H9 (cell line): ENCODE measurements at regions not wholly inside any gene's neighbourhood (a gene's known extent, or its start where the extent isn't known, plus 50 kb on each side); places are given as distances from the start of the nearest gene placed in this dataset.

ENCODE experiments used
- DNase-seq: peaks from one replicate; pipeline ENCODE4 v3.0.0-alpha.2; 2017
- H2AFZ ChIP-seq: one replicate; pipeline ENCODE4 v1.6.1; 2013; ENCODE audit warnings: mild to moderate bottlenecking, low read length, control low read depth, moderate library complexity
- H2AK5ac ChIP-seq: 2 replicates; pipeline ENCODE4 v1.6.1; 2013; ENCODE audit warnings: low read length, control low read depth, mixed read lengths; ENCODE audit not compliant: insufficient read length
- H2BK120ac ChIP-seq: one replicate; pipeline ENCODE4 v1.6.1; 2013; ENCODE audit warnings: low read depth, mild to moderate bottlenecking, low read length, control low read depth, inconsistent platforms; ENCODE audit not compliant: poor library complexity, severe bottlenecking
- H2BK12ac ChIP-seq: 2 replicates; pipeline ENCODE4 v1.6.1; 2013; ENCODE audit warnings: low read length, control low read depth, mixed read lengths, low read depth; ENCODE audit not compliant: insufficient read length
- H2BK15ac ChIP-seq: 2 replicates; pipeline ENCODE4 v1.6.1; 2013; ENCODE audit warnings: low read depth, low read length, control low read depth
- H2BK20ac ChIP-seq: one replicate; pipeline ENCODE4 v1.6.1; 2013; ENCODE audit warnings: low read depth, mild to moderate bottlenecking, low read length, control low read depth, inconsistent platforms; ENCODE audit not compliant: poor library complexity, severe bottlenecking
- H2BK5ac ChIP-seq: 2 replicates; pipeline ENCODE4 v1.6.1; 2013; ENCODE audit warnings: low read length, control low read depth, mixed read lengths; ENCODE audit not compliant: insufficient read length
- H3K14ac ChIP-seq: 2 replicates; pipeline ENCODE4 v1.6.1; 2013; ENCODE audit warnings: low read length, control low read depth; ENCODE audit not compliant: insufficient read depth
- H3K18ac ChIP-seq: 2 replicates; pipeline ENCODE4 v1.6.1; 2013; ENCODE audit warnings: low read depth, mild to moderate bottlenecking, mixed read lengths, low read length, control low read depth; ENCODE audit not compliant: insufficient read length
- H3K23ac ChIP-seq: 2 replicates; pipeline ENCODE4 v1.6.1; 2013; ENCODE audit warnings: low read length, control low read depth, mixed read lengths, low read depth; ENCODE audit not compliant: insufficient read length
- H3K23me2 ChIP-seq: 2 replicates; pipeline ENCODE4 v1.6.1; 2013; ENCODE audit warnings: low read depth, mild to moderate bottlenecking, mixed read lengths, low read length, control low read depth; ENCODE audit not compliant: insufficient read length, poor library complexity, severe bottlenecking
- H3K27ac ChIP-seq: 2 replicates; pipeline ENCODE4 v1.5.1; 2013; ENCODE audit warnings: low read length, control low read depth, mixed read lengths, low read depth; ENCODE audit not compliant: insufficient read length
- H3K27me3 ChIP-seq: 2 replicates; pipeline ENCODE4 v1.6.1; 2013; ENCODE audit warnings: low read length, control low read depth, inconsistent platforms; ENCODE audit not compliant: insufficient read depth
- H3K4ac ChIP-seq: 2 replicates; pipeline ENCODE4 v1.6.1; 2013; ENCODE audit warnings: low read depth, mild to moderate bottlenecking, control low read depth, inconsistent platforms, low read length, moderate library complexity
- H3K4me1 ChIP-seq: 2 replicates; pipeline ENCODE4 v1.6.1; 2013; ENCODE audit warnings: low read length, control low read depth, inconsistent platforms; ENCODE audit not compliant: insufficient read depth
- H3K4me2 ChIP-seq: 2 replicates; pipeline ENCODE4 v1.6.1; 2013; ENCODE audit warnings: low read length, control low read depth, mixed read lengths; ENCODE audit not compliant: insufficient read length, insufficient read depth
- H3K56ac ChIP-seq: 2 replicates; pipeline ENCODE4 v1.6.1; 2013; ENCODE audit warnings: low read depth, mild to moderate bottlenecking, mixed read lengths, low read length, control low read depth; ENCODE audit not compliant: insufficient read length
- H3K79me1 ChIP-seq: 2 replicates; pipeline ENCODE4 v1.6.1; 2013; ENCODE audit warnings: low read depth, mild to moderate bottlenecking, moderate library complexity, low read length, control low read depth, inconsistent platforms; ENCODE audit not compliant: insufficient read depth, poor library complexity, severe bottlenecking
- H3K79me2 ChIP-seq: 2 replicates; pipeline ENCODE4 v1.6.1; 2013; ENCODE audit warnings: low read length, control low read depth, inconsistent platforms; ENCODE audit not compliant: insufficient read depth
- H3K9ac ChIP-seq: 2 replicates; pipeline ENCODE4 v1.6.1; 2013; ENCODE audit warnings: low read length, control low read depth, mixed read lengths; ENCODE audit not compliant: insufficient read length; ENCODE audit errors: extremely low read depth
- H3K9me3 ChIP-seq: one replicate; pipeline ENCODE4 v1.6.1; 2013; ENCODE audit warnings: low read depth, low read length, inconsistent platforms; ENCODE audit not compliant: control insufficient read depth
- H3T11ph ChIP-seq: one replicate; pipeline ENCODE4 v1.6.1; 2013; ENCODE audit warnings: mild to moderate bottlenecking, low read length, control low read depth, inconsistent platforms
- H4K20me1 ChIP-seq: one replicate; pipeline ENCODE4 v1.6.1; 2013; ENCODE audit not compliant: control insufficient read depth, insufficient read length, insufficient read depth
- H4K5ac ChIP-seq: 2 replicates; pipeline ENCODE4 v1.6.1; 2013; ENCODE audit warnings: low read depth, mild to moderate bottlenecking, mixed read lengths, low read length, control low read depth; ENCODE audit not compliant: insufficient read length
- H4K8ac ChIP-seq: replicated peaks from 2 replicates; pipeline ENCODE4 v1.6.1; 2013; ENCODE audit warnings: low read length, control low read depth, mixed read lengths, low read depth; ENCODE audit not compliant: insufficient read length
- H4K91ac ChIP-seq: 2 replicates; pipeline ENCODE4 v1.6.1; 2013; ENCODE audit warnings: low read depth, mild to moderate bottlenecking, moderate library complexity, mixed read lengths, low read length, control low read depth; ENCODE audit not compliant: insufficient read length
- H3K27ac Mint-ChIP-seq, 3 experiments: 2 replicates in 2 of 3; 3 replicates in 1 of 3; pipeline ENCODE4 v1.8.0; 2020 to 2021; ENCODE audit warnings: mixed read lengths in 3 of 3, mild to moderate bottlenecking in 1 of 3, moderate library complexity in 1 of 3
- H3K27me3 Mint-ChIP-seq: 2 replicates; pipeline ENCODE4 v1.8.0; 2021; ENCODE audit warnings: low read depth, mild to moderate bottlenecking, moderate library complexity, mixed read lengths
- H3K36me3 Mint-ChIP-seq, 3 experiments: 2 replicates in 2 of 3; 3 replicates in 1 of 3; pipeline ENCODE4 v1.8.0; 2020 to 2021; ENCODE audit warnings: low read depth in 3 of 3, mixed read lengths in 3 of 3; ENCODE audit not compliant: insufficient read depth in 1 of 3
- H3K4me1 Mint-ChIP-seq, 2 experiments: 2 replicates each; pipeline ENCODE4 v1.8.0; 2020; ENCODE audit warnings: mixed read lengths in 2 of 2
- H3K4me3 Mint-ChIP-seq, 2 experiments: 2 replicates in 1 of 2; 3 replicates in 1 of 2; pipeline ENCODE4 v1.8.0; 2020 to 2021; ENCODE audit warnings: mild to moderate bottlenecking in 2 of 2, mixed read lengths in 2 of 2, moderate library complexity in 1 of 2
- H3K9me3 Mint-ChIP-seq, 2 experiments: 2 replicates in 1 of 2; 3 replicates in 1 of 2; pipeline ENCODE4 v1.8.0; 2020; ENCODE audit warnings: mild to moderate bottlenecking in 2 of 2, mixed read lengths in 2 of 2, moderate library complexity in 1 of 2
- WGBS: extraction: QIAGEN DNeasy Blood & Tissue Kit; methylation state at CpG from one replicate; pipeline ENCODE4 v1.1.7; 2013; ENCODE audit warnings: missing lambda C conversion rate, low lambda C conversion rate, mixed read lengths; ENCODE audit not compliant: insufficient read length; ENCODE audit errors: extremely low coverage; 5-methylcytosine and 5-hydroxymethylcytosine counted together
- TF ChIP-seq, protein P1 (sequence below): fragments of 200-600 bp; sonication (generic); conservative IDR thresholded peaks from 3 replicates; pipeline ENCODE4 v1.8.0; 2021; ENCODE audit warnings: antibody characterized with exemption, mild to moderate bottlenecking

DNA sequence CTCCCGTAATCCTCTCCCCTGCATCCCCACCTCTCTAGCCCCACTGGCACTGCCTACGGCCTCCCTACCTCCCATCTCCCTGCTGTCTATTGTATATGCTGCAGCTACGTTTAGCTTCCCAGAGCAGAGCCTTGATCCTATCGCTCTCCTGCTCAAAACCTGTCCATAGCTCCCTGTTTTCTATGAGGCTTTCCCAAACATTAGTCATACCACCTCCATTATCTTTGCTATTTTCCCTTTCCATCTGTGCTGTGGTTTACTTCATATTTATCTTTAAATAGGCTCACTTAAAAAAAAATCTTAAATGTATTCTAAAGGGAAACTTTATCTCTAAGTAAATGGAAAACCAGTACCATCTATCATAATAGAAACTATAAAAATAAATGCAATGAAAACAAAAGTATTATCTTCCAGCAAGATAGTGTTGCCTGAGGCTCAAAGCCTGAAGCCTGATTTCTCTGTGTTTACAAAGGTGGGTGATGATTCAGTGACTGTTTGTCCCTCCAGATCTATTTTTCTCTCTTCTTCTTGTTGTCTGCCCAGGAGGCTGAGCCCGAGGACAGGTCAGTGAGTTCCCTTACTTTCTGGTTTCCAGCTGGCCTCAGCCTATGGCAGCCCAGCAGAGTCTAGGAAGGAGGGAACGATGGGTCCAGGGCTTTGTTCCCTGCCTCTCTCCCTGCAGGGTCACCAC, 397.1 kb upstream of the CFAP20DC start:
- H3K56ac ChIP-seq, result no peak overlapping the region
- Mint-ChIP-seq H3K4me3 (no peak overlapping the region), H3K36me3 (no peaks in the 10 kb centered on the region), H3K27me3 (peaks cover 92% of the 10 kb centered on the region), H3K9me3 (no peaks in the 10 kb centered on the region), H3K4me1 (peaks cover 0 to 3% of the 10 kb centered on the region in 2 experiments; a peak in 1 of 4 replicates), H3K27ac (no peak overlapping the region)
- no peaks in the 10 kb centered on the region for H3K23me2 ChIP-seq
- no peak overlapping the region for H2AK5ac ChIP-seq
- H3K27me3 ChIP-seq, result peaks cover 21% of the 10 kb centered on the region
- no peak for DNase-seq
- H3T11ph ChIP-seq, result no peak overlapping the region
- no peak overlapping the region for H4K5ac ChIP-seq
- H3K27ac ChIP-seq, result no peak overlapping the region
- H2BK120ac ChIP-seq, result no peak overlapping the region
- no peak overlapping the region for H3K14ac ChIP-seq
- H3K4me1 ChIP-seq, result no peaks in the 10 kb centered on the region
- H2AFZ ChIP-seq, result no peak overlapping the region
- WGBS, result no CpG with 5 or more reads among the region's 6 CpGs
- TF ChIP-seq, protein P1, sequence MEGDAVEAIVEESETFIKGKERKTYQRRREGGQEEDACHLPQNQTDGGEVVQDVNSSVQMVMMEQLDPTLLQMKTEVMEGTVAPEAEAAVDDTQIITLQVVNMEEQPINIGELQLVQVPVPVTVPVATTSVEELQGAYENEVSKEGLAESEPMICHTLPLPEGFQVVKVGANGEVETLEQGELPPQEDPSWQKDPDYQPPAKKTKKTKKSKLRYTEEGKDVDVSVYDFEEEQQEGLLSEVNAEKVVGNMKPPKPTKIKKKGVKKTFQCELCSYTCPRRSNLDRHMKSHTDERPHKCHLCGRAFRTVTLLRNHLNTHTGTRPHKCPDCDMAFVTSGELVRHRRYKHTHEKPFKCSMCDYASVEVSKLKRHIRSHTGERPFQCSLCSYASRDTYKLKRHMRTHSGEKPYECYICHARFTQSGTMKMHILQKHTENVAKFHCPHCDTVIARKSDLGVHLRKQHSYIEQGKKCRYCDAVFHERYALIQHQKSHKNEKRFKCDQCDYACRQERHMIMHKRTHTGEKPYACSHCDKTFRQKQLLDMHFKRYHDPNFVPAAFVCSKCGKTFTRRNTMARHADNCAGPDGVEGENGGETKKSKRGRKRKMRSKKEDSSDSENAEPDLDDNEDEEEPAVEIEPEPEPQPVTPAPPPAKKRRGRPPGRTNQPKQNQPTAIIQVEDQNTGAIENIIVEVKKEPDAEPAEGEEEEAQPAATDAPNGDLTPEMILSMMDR, result no peak
- H2BK12ac ChIP-seq, result no peak overlapping the region
- H3K79me2 ChIP-seq, result no peaks in the 10 kb centered on the region
- no peak overlapping the region for H3K4me2 ChIP-seq
- H3K9ac ChIP-seq, result no peak overlapping the region
- no peak overlapping the region for H4K8ac ChIP-seq
- no peak overlapping the region for H3K23ac ChIP-seq
- H2BK20ac ChIP-seq, result no peak overlapping the region
- H3K4ac ChIP-seq, result no peak overlapping the region
- H2BK15ac ChIP-seq, result no peak overlapping the region
- H3K9me3 ChIP-seq, result no peaks in the 10 kb centered on the region
- H4K20me1 ChIP-seq, result no peaks in the 10 kb centered on the region
- no peak overlapping the region for H3K18ac ChIP-seq
- H2BK5ac ChIP-seq, result no peak overlapping the region
- H4K91ac ChIP-seq, result no peak overlapping the region
- no peaks in the 10 kb centered on the region for H3K79me1 ChIP-seq
